Stimulated activated naive CD4-positive, alpha-beta T cell treated with Interleukin-2 at 50 U/mL for 16 hours (primary cell): ENCODE measurements at regions not wholly inside any gene's neighbourhood (a gene's known extent, or its start where the extent isn't known, plus 50 kb on each side); places are given as distances from the start of the nearest gene placed in this dataset.

ENCODE experiments used
- DNase-seq: peaks from one replicate; lab custom pipeline; 2025; lab: John Stamatoyannopoulos, UW

- no peak for DNase-seq
Measured at GRCh38 chr5:175765858-175766257, 105.5 kb upstream of the CPLX2 start.

GRCh38 chr5:175766963-175767362 is 104.4 kb upstream of the CPLX2 start:
- no peak for DNase-seq

GRCh38 chr5:175772747-175773533 is 98.4 kb upstream of the CPLX2 start:
- no peak for DNase-seq

DNA sequence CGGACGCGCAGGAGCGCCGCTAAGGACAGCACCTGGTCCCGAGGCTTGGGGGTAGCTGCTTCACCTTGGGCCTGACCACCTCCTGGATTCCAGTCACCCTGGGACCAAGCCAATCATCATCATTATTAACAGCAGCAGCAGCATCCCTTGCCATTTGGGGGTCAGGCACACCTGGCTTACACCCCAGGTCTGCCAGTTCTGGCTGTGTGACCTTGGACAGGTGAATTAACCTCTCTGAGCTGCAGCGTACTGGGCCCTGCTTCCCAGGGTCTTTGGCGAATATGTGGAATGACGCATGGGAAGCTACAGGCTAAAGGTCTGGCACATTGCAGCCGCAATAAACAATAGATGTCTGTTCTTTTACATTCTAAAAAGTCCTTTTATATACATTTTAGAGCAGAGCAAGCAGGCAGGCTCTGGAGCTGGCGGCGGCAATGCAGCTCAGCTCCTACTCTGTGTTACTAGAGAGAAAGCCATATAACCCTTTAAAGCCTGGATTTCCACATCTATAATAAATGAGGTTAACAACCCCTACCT is 97.8 kb upstream of the CPLX2 start:
- DNase-seq, result no peak

- no peak for DNase-seq
Measured at GRCh38 chr5:175775416-175775815, 96.0 kb upstream of the CPLX2 start.

- DNase-seq, result no peak
Measured at GRCh38 chr5:175778951-175779503, 92.4 kb upstream of the CPLX2 start.

GRCh38 chr5:175783739-175784138 is 87.6 kb upstream of the CPLX2 start:
- DNase-seq, result no peak

DNA sequence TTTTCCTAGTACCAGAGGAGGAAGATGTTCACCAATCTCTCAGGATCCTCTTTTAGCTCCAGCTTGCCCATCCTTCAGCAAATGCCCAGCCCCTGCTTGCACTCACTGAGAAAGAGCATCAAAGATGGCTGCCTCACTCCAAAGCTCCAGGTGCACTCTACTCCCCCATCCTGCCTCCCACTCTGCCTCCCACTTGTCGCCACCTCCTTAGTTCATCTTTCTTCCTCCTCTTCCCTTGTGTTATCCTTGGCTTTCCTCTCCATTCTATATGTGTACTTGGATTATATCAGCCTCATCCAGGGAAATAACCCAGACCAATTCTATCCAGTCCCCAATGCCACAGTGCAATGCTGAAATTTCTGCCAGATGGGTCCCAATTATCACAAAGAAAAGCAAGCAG is 87.1 kb upstream of the CPLX2 start:
- DNase-seq, result no peak

DNA sequence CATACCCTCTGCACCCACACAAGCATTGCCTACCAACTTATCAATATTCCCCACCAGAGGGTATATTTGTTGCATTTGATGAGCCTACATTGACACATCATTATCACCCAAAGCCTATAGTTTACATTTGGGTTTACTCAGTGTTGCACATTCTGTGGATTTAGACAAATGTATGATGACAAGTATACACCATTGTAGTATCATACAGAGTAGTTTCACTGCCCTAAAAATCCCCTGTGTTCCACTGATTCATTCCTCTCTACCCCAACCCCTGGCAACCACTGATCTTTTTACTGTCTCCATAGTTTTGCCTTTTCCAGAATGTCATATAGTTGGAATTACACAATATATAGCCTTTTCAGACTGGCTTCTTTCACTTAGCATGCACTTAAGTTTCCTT is 85.7 kb upstream of the CPLX2 start:
- DNase-seq, result no peak

DNA sequence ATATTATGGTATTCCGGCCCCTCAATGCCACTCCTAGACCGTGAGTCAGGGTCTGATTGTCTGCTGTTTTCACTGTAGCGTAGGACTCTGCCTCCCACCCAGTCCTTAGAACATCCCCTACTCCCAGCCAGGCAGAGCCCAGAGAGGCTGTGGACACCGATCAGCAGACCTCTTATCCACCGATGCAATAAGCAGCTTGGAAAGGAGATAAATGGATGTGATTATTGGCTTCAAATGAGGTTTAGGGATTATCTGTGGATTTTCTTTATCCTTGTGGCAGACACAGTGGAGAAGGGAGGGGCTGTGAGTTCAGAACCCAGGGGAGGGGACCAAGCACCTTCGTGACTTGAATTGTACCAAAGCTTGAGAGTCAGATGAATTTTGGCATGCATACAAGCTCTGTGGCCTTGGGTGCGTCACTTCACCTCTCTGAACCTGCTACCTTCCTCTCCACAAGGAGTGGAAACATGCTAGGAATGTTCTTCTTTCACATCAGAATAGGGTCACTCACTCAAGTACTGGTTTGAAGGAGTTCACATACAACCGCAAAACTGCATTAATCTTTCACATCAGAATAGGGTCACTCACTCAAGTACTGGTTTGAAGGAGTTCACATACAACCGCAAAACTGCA is 83.1 kb upstream of the CPLX2 start:
- DNase-seq, result no peak

DNA sequence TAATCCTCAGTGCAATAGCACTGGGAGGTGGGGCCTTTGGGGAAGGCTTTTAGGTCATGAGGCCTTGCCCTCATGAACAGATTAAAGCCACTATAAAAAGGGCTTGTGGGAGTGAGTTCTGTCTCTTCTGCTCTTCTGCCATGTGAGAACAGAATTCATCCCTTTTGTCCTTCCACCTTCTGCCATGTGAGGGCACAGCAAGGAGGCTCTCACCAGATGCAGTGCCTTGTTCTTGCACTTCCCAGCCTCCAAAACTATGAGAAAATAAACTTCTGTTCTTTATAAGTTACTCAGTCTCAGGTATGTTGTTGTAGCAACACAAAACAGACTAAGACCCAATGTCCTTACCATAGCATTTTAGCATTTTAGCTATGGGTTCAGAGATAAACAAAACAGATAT is 81.7 kb upstream of the CPLX2 start:
- no peak for DNase-seq

GRCh38 chr5:175790796-175791195 is 80.6 kb upstream of the CPLX2 start:
- DNase-seq, result no peak

DNA sequence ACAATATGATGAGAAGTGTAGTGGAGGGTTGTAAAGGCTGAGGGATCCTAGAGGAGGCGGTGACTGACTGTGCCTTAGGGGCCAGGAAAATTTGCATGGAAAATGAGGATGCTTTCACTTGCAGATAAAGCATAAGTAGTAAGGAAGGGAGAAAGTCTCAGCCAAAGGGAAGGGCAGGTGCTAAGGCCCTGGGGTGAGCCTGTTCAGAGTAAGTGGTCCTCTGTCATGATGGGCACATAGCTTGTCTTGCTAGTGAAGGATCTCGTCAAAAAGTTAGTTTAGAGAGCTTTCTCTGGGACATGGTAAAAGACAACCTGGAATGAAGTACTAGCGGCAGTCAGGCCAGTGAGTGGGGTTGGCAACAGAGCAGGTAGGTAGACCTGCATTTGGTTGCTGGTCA is 75.4 kb upstream of the CPLX2 start:
- DNase-seq, result no peak

GRCh38 chr5:175796536-175797499 is 74.6 kb upstream of the CPLX2 start:
- DNase-seq, result peak; percentile 66

DNA sequence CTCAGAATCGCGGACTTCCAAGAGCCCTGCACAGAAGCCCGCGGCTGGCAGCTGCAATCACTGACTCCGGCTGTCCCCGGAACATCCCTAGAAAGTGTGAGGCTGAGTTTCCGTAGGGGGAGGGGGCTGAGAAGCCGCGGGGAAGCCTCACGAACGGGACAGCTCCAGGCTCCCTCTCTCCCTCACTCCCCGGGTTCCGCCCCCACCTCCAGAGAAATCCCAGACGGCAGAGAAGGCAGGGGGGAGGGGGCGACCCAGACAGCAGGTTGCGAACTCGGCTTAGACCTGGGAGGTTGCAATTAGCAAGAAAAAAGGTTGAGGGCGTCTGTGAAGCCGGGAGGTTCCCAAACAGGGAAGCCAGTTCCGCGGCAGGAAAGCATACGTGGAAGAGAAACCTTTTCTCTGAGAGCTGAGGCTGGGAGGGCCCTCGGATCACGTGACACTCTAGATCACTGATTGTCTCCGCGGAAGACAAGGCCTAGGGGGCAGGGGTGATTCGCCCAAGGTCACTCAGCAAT is 73.8 kb upstream of the CPLX2 start:
- no peak for DNase-seq

GRCh38 chr5:175798626-175799025 is 72.8 kb upstream of the CPLX2 start:
- DNase-seq, result no peak

DNA sequence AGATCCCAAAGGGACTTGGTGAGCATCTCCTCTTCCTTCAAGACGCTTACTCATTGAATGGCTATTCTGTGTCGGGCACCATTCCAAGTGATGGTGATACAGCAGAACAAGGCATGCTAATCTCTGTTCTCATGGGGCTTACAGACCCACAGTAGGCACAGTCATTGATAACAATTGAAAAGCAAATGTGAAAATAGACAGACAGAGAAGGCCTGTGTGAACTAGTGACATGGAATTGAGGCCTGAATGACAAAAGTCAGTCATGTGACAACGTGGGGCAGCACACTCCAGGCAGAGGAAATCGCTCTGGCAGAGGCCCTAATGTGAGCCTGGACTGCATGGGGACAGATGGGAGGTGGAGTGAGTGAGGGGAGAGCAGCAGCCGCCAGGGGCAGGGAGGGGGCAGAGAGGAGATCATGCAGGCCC is 70.7 kb upstream of the CPLX2 start:
- no peak for DNase-seq

DNA sequence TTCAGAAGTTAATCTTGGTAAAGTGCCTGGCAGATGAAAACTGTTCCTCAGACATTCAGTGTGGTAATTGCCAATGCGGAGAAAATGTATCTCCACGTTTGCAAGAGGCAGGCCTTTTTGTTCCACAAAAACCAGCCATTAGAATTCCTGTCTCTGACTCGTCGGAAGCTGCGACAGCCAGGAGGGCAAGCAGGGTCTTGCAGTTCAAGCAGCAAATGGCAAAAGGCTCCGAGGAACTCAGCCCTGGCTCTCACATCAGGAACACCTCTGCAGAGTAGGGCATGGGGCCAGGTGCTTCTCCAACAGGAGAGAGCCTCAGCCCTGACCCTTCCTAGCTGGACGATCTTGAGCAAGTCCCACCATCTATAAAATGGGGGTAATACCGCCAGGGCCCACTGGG is 69.0 kb upstream of the CPLX2 start:
- DNase-seq, result no peak

GRCh38 chr5:175803254-175803653 is 68.1 kb upstream of the CPLX2 start:
- DNase-seq, result no peak

- no peak for DNase-seq
Measured at GRCh38 chr5:175803736-175804454, 67.5 kb upstream of the CPLX2 start.
